Glutamatergic neuron (in vitro differentiated cells): ENCODE measurements at regions not wholly inside any gene's neighbourhood (a gene's known extent, or its start where the extent isn't known, plus 50 kb on each side); places are given as distances from the start of the nearest gene placed in this dataset.

Experiments used
- DNase-seq: peaks from one replicate; pipeline ENCODE4 v3.0.0; 2022
- H3K27ac Mint-ChIP-seq: one replicate; pipeline ENCODE4 v1.8.0; 2020; ENCODE audit warnings: mild to moderate bottlenecking, mixed read lengths, inconsistent platforms; ENCODE audit not compliant: unreplicated experiment
- H3K27me3 Mint-ChIP-seq: one replicate; pipeline ENCODE4 v1.8.0; 2020; ENCODE audit warnings: mild to moderate bottlenecking, moderate library complexity, mixed read lengths, inconsistent platforms; ENCODE audit not compliant: unreplicated experiment
- H3K36me3 Mint-ChIP-seq: one replicate; pipeline ENCODE4 v1.8.0; 2020; ENCODE audit warnings: mild to moderate bottlenecking, mixed read lengths, inconsistent platforms; ENCODE audit not compliant: unreplicated experiment
- H3K4me1 Mint-ChIP-seq: one replicate; pipeline ENCODE4 v1.8.0; 2020; ENCODE audit warnings: mild to moderate bottlenecking, low read depth, mixed read lengths, inconsistent platforms; ENCODE audit not compliant: unreplicated experiment
- H3K4me3 Mint-ChIP-seq: one replicate; pipeline ENCODE4 v1.8.0; 2020; ENCODE audit warnings: mild to moderate bottlenecking, mixed read lengths, inconsistent platforms; ENCODE audit not compliant: unreplicated experiment
- H3K9me3 Mint-ChIP-seq: one replicate; pipeline ENCODE4 v1.8.0; 2020; ENCODE audit warnings: mild to moderate bottlenecking, moderate library complexity, mixed read lengths, inconsistent platforms; ENCODE audit not compliant: unreplicated experiment
- TF ChIP-seq, protein P1 (sequence below): fragments of 200-600 bp; sonication (generic); IDR thresholded peaks from one replicate; pipeline ENCODE4 v1.5.0; 2021; ENCODE audit not compliant: partially characterized antibody, unreplicated experiment

DNA sequence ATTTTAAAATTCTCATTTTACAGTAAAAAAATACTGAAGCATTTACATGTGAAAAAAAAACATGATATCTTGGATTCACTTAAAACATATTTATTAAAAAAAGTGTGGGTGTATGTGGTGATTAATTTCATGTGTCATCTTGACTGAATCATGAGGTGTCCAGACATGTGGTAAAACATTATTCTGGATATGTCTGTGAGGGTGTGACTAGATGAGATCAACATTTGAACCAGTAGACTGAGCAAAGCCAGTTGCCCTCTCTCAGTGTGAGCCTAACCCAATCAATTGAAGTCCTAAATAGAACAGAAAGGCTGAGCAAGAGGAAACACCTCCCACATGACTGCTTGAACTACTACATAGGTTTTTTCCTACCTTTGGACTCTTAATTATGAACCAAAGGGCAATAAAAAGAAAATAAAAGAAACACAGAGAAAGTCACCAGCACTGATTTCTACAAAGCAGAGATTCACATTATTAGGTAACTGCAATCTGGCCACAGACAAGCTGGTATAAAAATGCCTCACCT lies 90.5 kb upstream of the VGLL2 start:
- Mint-ChIP-seq H3K36me3 (peaks cover 7% of the 10 kb centered on the region), H3K9me3 (no peaks in the 10 kb centered on the region), H3K4me3 (no peak overlapping the region), H3K27me3 (no peaks in the 10 kb centered on the region), H3K27ac (no peak overlapping the region), H3K4me1 (no peaks in the 10 kb centered on the region)
- TF ChIP-seq, protein P1, sequence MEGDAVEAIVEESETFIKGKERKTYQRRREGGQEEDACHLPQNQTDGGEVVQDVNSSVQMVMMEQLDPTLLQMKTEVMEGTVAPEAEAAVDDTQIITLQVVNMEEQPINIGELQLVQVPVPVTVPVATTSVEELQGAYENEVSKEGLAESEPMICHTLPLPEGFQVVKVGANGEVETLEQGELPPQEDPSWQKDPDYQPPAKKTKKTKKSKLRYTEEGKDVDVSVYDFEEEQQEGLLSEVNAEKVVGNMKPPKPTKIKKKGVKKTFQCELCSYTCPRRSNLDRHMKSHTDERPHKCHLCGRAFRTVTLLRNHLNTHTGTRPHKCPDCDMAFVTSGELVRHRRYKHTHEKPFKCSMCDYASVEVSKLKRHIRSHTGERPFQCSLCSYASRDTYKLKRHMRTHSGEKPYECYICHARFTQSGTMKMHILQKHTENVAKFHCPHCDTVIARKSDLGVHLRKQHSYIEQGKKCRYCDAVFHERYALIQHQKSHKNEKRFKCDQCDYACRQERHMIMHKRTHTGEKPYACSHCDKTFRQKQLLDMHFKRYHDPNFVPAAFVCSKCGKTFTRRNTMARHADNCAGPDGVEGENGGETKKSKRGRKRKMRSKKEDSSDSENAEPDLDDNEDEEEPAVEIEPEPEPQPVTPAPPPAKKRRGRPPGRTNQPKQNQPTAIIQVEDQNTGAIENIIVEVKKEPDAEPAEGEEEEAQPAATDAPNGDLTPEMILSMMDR, result no peak
- no peak for DNase-seq

DNA sequence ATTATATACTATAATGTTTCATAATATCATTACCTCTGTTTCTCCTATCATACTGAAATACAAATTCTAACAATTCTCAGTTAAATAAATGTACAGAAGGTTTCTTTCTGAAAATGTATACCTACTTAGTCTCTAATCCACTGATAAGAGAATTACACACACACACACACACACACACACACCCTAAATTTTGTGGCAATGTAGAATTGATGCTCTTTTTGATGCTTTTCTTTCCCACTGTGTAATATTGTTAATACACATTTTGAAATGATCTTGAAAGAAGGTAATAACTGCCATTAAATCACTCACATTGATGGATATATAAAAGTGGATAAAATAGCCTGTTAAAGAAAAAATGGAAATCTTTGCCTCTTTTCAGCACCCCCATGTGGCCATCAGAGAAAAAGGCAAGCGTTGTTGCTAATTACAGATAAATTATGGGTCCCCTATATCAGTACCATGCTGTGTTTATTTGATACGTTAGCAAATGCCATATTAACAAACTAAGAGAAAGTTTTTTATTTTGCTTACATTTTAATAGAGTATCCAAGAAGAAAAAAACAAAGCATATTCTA lies 76.6 kb upstream of the VGLL2 start:
- H3K36me3 Mint-ChIP-seq, result no peaks in the 10 kb centered on the region
- no peak overlapping the region for H3K4me3 Mint-ChIP-seq
- no peaks in the 10 kb centered on the region for H3K27me3 Mint-ChIP-seq
- no peaks in the 10 kb centered on the region for H3K9me3 Mint-ChIP-seq
- DNase-seq, result no peak
- no peak overlapping the region for H3K27ac Mint-ChIP-seq
- TF ChIP-seq, protein P1, result peak; percentile 70
- no peaks in the 10 kb centered on the region for H3K4me1 Mint-ChIP-seq

DNA sequence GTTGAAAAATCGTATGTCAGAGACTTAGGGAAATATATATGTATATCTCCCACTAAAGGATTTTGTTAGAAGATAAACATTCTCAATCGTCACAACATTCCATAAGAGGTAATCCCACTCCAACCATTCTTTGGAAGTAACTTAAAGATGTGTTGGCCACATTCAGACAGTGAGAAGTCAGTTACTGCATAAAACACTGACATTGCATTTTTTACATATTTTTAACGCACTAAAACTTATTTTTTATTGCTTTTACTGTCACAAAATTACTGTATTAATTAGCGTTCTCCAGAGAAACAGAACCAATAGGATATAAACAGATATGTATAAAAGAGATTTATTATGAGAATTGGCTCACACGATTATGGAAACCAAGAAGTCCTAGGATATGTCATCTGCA lies 74.3 kb upstream of the VGLL2 start:
- Mint-ChIP-seq H3K4me1 (no peaks in the 10 kb centered on the region), H3K4me3 (no peak overlapping the region), H3K27me3 (no peaks in the 10 kb centered on the region), H3K27ac (no peak overlapping the region), H3K36me3 (no peaks in the 10 kb centered on the region), H3K9me3 (no peaks in the 10 kb centered on the region)
- TF ChIP-seq, protein P1, result no peak
- no peak for DNase-seq

DNA sequence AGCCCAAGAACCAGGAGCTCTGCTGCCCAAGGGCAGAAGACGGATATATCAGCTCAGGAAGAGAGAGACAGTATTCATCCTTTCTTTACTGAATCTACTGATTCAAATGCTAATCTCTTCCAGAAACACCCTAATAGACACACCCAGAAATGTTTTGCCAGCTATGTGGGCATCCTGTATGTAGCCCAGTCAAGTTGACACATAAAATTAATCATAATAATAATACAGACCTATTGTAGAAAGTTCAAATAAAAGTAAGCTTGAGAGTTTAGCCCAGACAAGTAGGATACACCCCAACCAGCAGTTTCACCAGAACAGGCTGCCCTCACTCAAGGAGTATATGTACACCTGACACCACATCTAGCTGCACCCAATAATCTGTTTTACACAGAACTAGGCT lies 73.9 kb upstream of the VGLL2 start:
- DNase-seq, result no peak

DNA sequence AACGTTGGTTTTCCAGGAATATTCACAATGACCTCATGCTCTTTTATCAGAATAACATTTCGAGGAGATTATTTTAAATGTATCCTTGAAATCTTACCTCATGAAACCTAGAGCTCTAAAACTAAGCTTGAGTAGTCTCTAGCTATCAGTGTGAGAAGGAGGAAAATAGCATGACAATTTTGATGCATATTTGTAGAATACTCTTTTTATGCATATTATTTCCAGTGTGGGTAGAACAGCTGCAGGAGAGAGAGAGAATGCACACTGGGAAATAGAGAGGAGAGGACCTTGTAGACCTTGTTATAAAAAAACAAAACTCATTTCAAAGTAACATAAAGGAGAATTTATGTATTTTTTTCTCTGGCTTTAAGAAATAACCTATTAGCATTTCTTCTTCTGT lies 71.1 kb upstream of the VGLL2 start:
- Mint-ChIP-seq H3K27me3 (no peaks in the 10 kb centered on the region), H3K36me3 (no peaks in the 10 kb centered on the region), H3K4me1 (no peaks in the 10 kb centered on the region), H3K27ac (no peak overlapping the region), H3K9me3 (no peaks in the 10 kb centered on the region), H3K4me3 (no peak overlapping the region)
- DNase-seq, result no peak
- TF ChIP-seq, protein P1, result no peak

More for the DNA sequence above, 73.9 kb upstream of the VGLL2 start:
- no peak overlapping the region for H3K4me3 Mint-ChIP-seq
- TF ChIP-seq, protein P1, result no peak
- H3K27ac Mint-ChIP-seq, result no peak overlapping the region
- no peaks in the 10 kb centered on the region for H3K27me3 Mint-ChIP-seq
- no peaks in the 10 kb centered on the region for H3K36me3 Mint-ChIP-seq
- H3K4me1 Mint-ChIP-seq, result no peaks in the 10 kb centered on the region
- H3K9me3 Mint-ChIP-seq, result no peaks in the 10 kb centered on the region
